Brain microvascular endothelial cell (primary cell): ENCODE measurements at regions not wholly inside any gene's neighbourhood (a gene's known extent, or its start where the extent isn't known, plus 50 kb on each side); places are given as distances from the start of the nearest gene placed in this dataset.

Experiments
- DNase-seq: peaks from one replicate; pipeline ENCODE4 v3.0.0-alpha.2; 2020
- H3K27ac ChIP-seq: fragments of 250-450 bp; sonication (Bioruptor Pico); 2 replicates; pipeline ENCODE4 v1.5.1; 2020; ENCODE audit warnings: mild to moderate bottlenecking, moderate library complexity
- H3K27me3 ChIP-seq: fragments of 250-450 bp; sonication (Bioruptor Pico); replicated peaks from 2 replicates; pipeline ENCODE4 v1.5.1; 2020; ENCODE audit warnings: mild to moderate bottlenecking
- H3K36me3 ChIP-seq: fragments of 250-450 bp; sonication (Bioruptor Pico); replicated peaks from 2 replicates; pipeline ENCODE4 v1.5.1; 2020; ENCODE audit warnings: mild to moderate bottlenecking
- H3K4me3 ChIP-seq: 2 replicates; pipeline ENCODE4 v1.5.1; 2011; ENCODE audit warnings: low read depth, mild to moderate bottlenecking, control low read depth, low read length, moderate library complexity
- CTCF ChIP-seq: IDR thresholded peaks from 2 replicates; pipeline ENCODE4 v1.5.1; 2011; ENCODE audit warnings: low read depth, mild to moderate bottlenecking, moderate library complexity, low read length, control low read depth, inconsistent platforms; ENCODE audit errors: missing control alignments
- in situ Hi-C: cut with HindIII; loops from 2 replicates; pipeline ENCODE4 v1.10.0; 2017; ENCODE audit warnings: low sequenced_read_pairs, low pct_ligation_motif_present

DNA sequence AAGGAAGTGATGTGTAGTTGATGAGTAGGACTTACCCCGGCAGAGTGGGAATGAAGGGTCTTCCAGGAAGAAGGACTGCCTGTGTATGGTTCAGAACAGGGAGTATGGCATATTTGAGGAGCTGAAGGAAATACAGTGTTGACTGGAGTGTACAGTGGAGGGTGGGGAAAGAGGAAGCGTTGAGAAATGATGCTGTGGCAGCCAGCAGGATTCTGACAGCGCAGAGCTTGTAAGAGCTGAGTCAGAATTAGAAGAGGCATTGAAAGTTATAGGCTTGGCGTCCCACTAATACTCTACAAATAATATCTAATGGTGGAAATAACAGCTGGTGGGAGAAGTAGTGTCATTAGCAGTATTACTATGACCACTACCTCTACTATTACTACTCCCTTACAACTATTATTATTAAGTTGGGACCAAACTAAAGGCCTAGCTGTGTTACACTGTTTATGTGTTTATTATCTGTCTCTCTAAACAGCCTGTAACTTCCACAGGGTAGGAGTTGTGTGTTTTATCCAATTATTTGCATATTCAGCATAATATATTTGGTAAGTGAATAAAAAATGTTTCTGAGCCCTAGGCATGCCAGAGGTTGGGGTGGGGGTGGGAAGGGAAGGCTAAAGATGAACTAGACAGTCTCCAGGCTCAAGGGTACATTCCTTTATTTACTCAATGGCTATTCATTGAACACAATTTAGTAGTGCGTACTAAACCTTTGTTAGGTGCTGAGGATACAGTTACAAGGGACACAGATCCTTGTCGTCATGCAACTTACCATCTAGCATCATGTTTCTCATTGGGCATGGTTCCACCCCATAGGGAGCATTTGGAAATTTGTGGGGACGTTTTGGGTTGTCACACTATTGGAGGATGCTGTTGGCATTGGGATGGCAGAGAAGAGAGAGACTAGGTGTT lies 428.8 kb upstream of the ONECUT1 start:
- Histone ChIP-seq H3K36me3 (no peaks in the 10 kb centered on the region), H3K4me3 (no peak overlapping the region), H3K27ac (no peak overlapping the region), H3K27me3 (no peaks in the 10 kb centered on the region)
- no peak for DNase-seq
- no peak for TF ChIP-seq CTCF
- in situ Hi-C loops: no loop called here

GRCh38 chr15:53216036-53216435 lies 425.9 kb upstream of the ONECUT1 start:
- in situ Hi-C loops: no loop called here
- TF ChIP-seq CTCF: no peak
- H3K27me3 ChIP-seq: no peaks in the 10 kb centered on the region
- no peaks in the 10 kb centered on the region for H3K36me3 ChIP-seq
- no peak overlapping the region for H3K27ac ChIP-seq
- no peak for DNase-seq
- H3K4me3 ChIP-seq: no peak overlapping the region

DNA sequence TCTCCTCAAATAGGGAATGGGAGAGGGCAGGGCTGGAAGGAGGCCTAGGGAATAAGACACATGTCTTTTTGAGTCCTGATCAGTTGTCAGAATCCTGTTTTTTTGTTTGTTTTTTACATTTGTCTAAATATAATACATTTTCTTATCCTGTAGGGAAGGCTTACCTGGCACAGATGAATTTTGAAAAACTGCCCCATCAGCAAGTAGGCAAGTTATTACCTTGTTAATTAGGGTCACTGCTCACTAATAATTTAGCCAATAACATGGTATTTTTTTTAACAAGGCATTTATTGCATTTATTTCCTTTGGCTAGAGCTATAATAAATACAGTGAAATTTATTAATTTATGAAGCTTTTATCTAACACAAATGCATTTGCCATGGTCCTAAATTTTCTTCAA lies 423.2 kb upstream of the ONECUT1 start:
- H3K36me3 ChIP-seq: no peaks in the 10 kb centered on the region
- no peak overlapping the region for H3K4me3 ChIP-seq
- H3K27ac ChIP-seq: no peak overlapping the region
- in situ Hi-C loops: no loop called here
- DNase-seq: no peak
- H3K27me3 ChIP-seq: no peaks in the 10 kb centered on the region
- TF ChIP-seq CTCF: no peak

DNA sequence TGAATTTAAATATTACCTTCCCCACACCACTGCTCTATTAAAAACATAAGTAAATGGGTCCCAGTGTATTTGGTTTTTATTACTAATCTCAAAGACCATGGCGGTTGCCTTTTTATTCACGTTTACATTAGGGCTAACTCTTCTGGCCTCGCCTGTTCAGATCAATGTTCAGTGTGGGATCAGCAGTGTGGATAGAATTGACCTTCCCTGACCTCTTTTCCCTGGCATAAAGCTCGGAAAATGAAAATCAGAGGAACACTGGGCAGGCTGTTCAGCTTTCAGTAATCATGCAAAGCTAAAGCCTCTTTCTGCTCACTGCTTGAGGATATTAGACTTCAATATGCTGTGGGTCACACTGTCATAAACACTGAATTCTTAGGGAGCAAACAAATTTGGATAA lies 422.6 kb upstream of the ONECUT1 start:
- no peak for TF ChIP-seq CTCF
- Histone ChIP-seq H3K36me3 (no peaks in the 10 kb centered on the region), H3K4me3 (no peak overlapping the region), H3K27ac (no peak overlapping the region), H3K27me3 (no peaks in the 10 kb centered on the region)
- in situ Hi-C loops: no loop called here
- no peak for DNase-seq

GRCh38 chr15:53210653-53211052 lies 420.5 kb upstream of the ONECUT1 start:
- in situ Hi-C loops: no loop called here
- Histone ChIP-seq H3K4me3 (no peak overlapping the region), H3K36me3 (no peaks in the 10 kb centered on the region), H3K27me3 (no peaks in the 10 kb centered on the region), H3K27ac (no peak overlapping the region)
- TF ChIP-seq CTCF: no peak
- no peak for DNase-seq
